ENCODE measurements at regions not wholly inside any gene's neighbourhood (a gene's known extent, or its start where the extent isn't known, plus 50 kb on each side); places are given as distances from the start of the nearest gene placed in this dataset.
"Not testable (repeated sequence)": the region's sequence is repeated elsewhere in the genome, so short reads cannot be mapped to it uniquely, and the experiment has no call there.

- DNase-seq = no peak
Observed at GRCh38 chr21:16117851-16118590, 388.2 kb downstream of the USP25 start.

GRCh38 chr21:16124378-16125138, 394.8 kb downstream of the USP25 start:
- no peak for DNase-seq

GRCh38 chr21:16125274-16125673, 395.5 kb downstream of the USP25 start:
- DNase-seq = no peak

GRCh38 chr21:16132453-16132852, 402.7 kb downstream of the USP25 start:
- not testable (repeated sequence) for DNase-seq

- DNase-seq = no peak
Observed at GRCh38 chr21:16133248-16133647, 403.5 kb downstream of the USP25 start.

GRCh38 chr21:16134134-16134533, 404.4 kb downstream of the USP25 start:
- DNase-seq = no peak

- no peak for DNase-seq
Observed at GRCh38 chr21:16137106-16137505, 407.3 kb downstream of the USP25 start.

- no peak for DNase-seq
Observed at GRCh38 chr21:16145052-16145451, 415.3 kb downstream of the USP25 start.

GRCh38 chr21:16145479-16145878, 415.7 kb downstream of the USP25 start:
- no peak for DNase-seq

GRCh38 chr21:16154321-16154720, 424.5 kb downstream of the USP25 start:
- no peak for DNase-seq

GRCh38 chr21:16154951-16155635, 425.3 kb downstream of the USP25 start:
- DNase-seq = no peak

- no peak for DNase-seq
Observed at GRCh38 chr21:16156841-16157489, 427.2 kb downstream of the USP25 start.

GRCh38 chr21:16159213-16159970, 429.6 kb downstream of the USP25 start:
- DNase-seq = no peak

GRCh38 chr21:16159971-16160350, 430.2 kb downstream of the USP25 start:
- no peak for DNase-seq

GRCh38 chr21:16162953-16163352, 433.2 kb downstream of the USP25 start:
- no peak for DNase-seq

- no peak for DNase-seq
Observed at GRCh38 chr21:16169102-16169511, 439.3 kb downstream of the USP25 start.

GRCh38 chr21:16169779-16170178, 440.0 kb downstream of the USP25 start:
- DNase-seq = no peak

- DNase-seq = no peak
Observed at GRCh38 chr21:16176570-16176969, 446.8 kb downstream of the USP25 start.

- DNase-seq = no peak
Observed at GRCh38 chr21:16177532-16177931, 447.8 kb downstream of the USP25 start.

GRCh38 chr21:16179773-16180172, 450.0 kb downstream of the USP25 start:
- DNase-seq = peak; percentile 50

- DNase-seq = no peak
Observed at GRCh38 chr21:16180614-16181013, 450.8 kb downstream of the USP25 start.

- no peak for DNase-seq
Observed at GRCh38 chr21:16181018-16181417, 451.2 kb downstream of the USP25 start.

- no peak for DNase-seq
Observed at GRCh38 chr21:16185766-16186165, 456.0 kb downstream of the USP25 start.
